Hepatocyte (in vitro differentiated cells): ENCODE measurements at regions not wholly inside any gene's neighbourhood (a gene's known extent, or its start where the extent isn't known, plus 50 kb on each side); places are given as distances from the start of the nearest gene placed in this dataset.
A peak's percentile ranks its signal among the peaks of the same experiment; 100 is the strongest.

Experiments used
- DNase-seq: peaks from one replicate; pipeline ENCODE4 v3.0.0-alpha.2; 2016; ENCODE audit warnings: low spot score
- H2AFZ ChIP-seq: fragments of 200-600 bp; sonication (generic); 2 replicates; pipeline ENCODE4 v1.6.0; 2016; ENCODE audit warnings: antibody characterized with exemption, mild to moderate bottlenecking
- H3K27ac ChIP-seq: fragments of 200-600 bp; sonication (generic); 2 replicates; pipeline ENCODE4 v1.5.1; 2016; ENCODE audit warnings: mild to moderate bottlenecking
- H3K27me3 ChIP-seq: fragments of 200-600 bp; sonication (generic); 2 replicates; pipeline ENCODE4 v1.6.1; 2016
- H3K36me3 ChIP-seq: fragments of 200-600 bp; sonication (generic); replicated peaks from 2 replicates; pipeline ENCODE4 v1.5.1; 2016; ENCODE audit warnings: low read depth; ENCODE audit not compliant: insufficient read depth
- H3K4me1 ChIP-seq: fragments of 200-600 bp; sonication (generic); 2 replicates; pipeline ENCODE4 v1.5.1; 2016; ENCODE audit warnings: mild to moderate bottlenecking, moderate library complexity; ENCODE audit not compliant: insufficient read depth
- H3K4me2 ChIP-seq: fragments of 200-600 bp; sonication (generic); 2 replicates; pipeline ENCODE4 v1.6.0; 2016
- H3K4me3 ChIP-seq: fragments of 200-600 bp; sonication (generic); 2 replicates; pipeline ENCODE4 v1.5.1; 2016; ENCODE audit warnings: mild to moderate bottlenecking
- H3K79me2 ChIP-seq: fragments of 200-600 bp; sonication (generic); 2 replicates; pipeline ENCODE4 v1.6.0; 2017; ENCODE audit warnings: mild to moderate bottlenecking
- H3K9me2 ChIP-seq: fragments of 200-600 bp; sonication (generic); replicated peaks from 2 replicates; pipeline ENCODE4 v1.6.0; 2017; ENCODE audit warnings: mild to moderate bottlenecking; ENCODE audit not compliant: insufficient read depth
- H3K9me3 ChIP-seq: fragments of 200-600 bp; sonication (generic); 2 replicates; pipeline ENCODE4 v1.5.1; 2016; ENCODE audit warnings: low read depth, mild to moderate bottlenecking
- H4K20me1 ChIP-seq: fragments of 200-600 bp; sonication (generic); 2 replicates; pipeline ENCODE4 v1.6.0; 2016; ENCODE audit warnings: mild to moderate bottlenecking; ENCODE audit not compliant: insufficient read depth, poor library complexity, severe bottlenecking
- CTCF ChIP-seq: fragments of 200-600 bp; sonication (generic); IDR thresholded peaks from 2 replicates; pipeline ENCODE4 v1.5.1; 2016; ENCODE audit warnings: antibody characterized with exemption, mild to moderate bottlenecking; ENCODE audit not compliant: poor library complexity
- EZH2 ChIP-seq: fragments of 200-600 bp; sonication (generic); IDR thresholded peaks from 2 replicates; pipeline ENCODE4 v1.6.1; 2016; ENCODE audit warnings: antibody characterized with exemption, mild to moderate bottlenecking, borderline replicate concordance
- EZH2phosphoT487 ChIP-seq: fragments of 200-600 bp; sonication (generic); IDR thresholded peaks from one replicate; pipeline ENCODE4 v1.6.1; 2018; ENCODE audit warnings: antibody characterized with exemption, mild to moderate bottlenecking, low read depth, moderate library complexity; ENCODE audit not compliant: unreplicated experiment, severe bottlenecking
- WGBS: methylation state at CpG from one replicate; pipeline ENCODE4 v1.1.6; 2016; ENCODE audit warnings: low lambda C conversion rate; ENCODE audit errors: missing lambda C conversion rate; 5-methylcytosine and 5-hydroxymethylcytosine counted together

GRCh38 chr4:123524958-123525628 is 128.5 kb downstream of the SPRY1 start:
- 67% methylated on average over 5 of the region's 5 CpGs for WGBS
- H3K27ac ChIP-seq, result peak overlapping the region; percentile 20

GRCh38 chr4:123526511-123526910 is 129.9 kb downstream of the SPRY1 start:
- Histone ChIP-seq H3K9me3 (no peaks in the 10 kb centered on the region), H3K27ac (no peak overlapping the region), H3K36me3 (no peaks in the 10 kb centered on the region), H4K20me1 (no peaks in the 10 kb centered on the region), H3K27me3 (no peaks in the 10 kb centered on the region), H2AFZ (no peak overlapping the region), H3K9me2 (no peaks in the 10 kb centered on the region), H3K4me2 (no peak overlapping the region), H3K79me2 (no peaks in the 10 kb centered on the region), H3K4me1 (peaks cover 25% of the 10 kb centered on the region), H3K4me3 (no peak overlapping the region)
- WGBS, result 51% methylated on average over 2 of the region's 2 CpGs
- no peak for TF ChIP-seq EZH2
- DNase-seq, result no peak

More at GRCh38 chr4:123524958-123525628, 128.5 kb downstream of the SPRY1 start:
- H3K9me2 ChIP-seq, result no peaks in the 10 kb centered on the region
- peak overlapping the region; percentile 26 for H3K4me2 ChIP-seq
- H3K36me3 ChIP-seq, result no peaks in the 10 kb centered on the region
- peaks cover 25% of the 10 kb centered on the region for H3K4me1 ChIP-seq
- DNase-seq, result peak; percentile 25
- no peaks in the 10 kb centered on the region for H3K27me3 ChIP-seq
- H3K9me3 ChIP-seq, result no peaks in the 10 kb centered on the region
- no peak for TF ChIP-seq EZH2
- no peak for TF ChIP-seq EZH2phosphoT487
- TF ChIP-seq CTCF, result no peak
- H4K20me1 ChIP-seq, result no peaks in the 10 kb centered on the region
- H2AFZ ChIP-seq, result no peak overlapping the region
- no peaks in the 10 kb centered on the region for H3K79me2 ChIP-seq
- no peak overlapping the region for H3K4me3 ChIP-seq

- Histone ChIP-seq H3K4me2 (peak overlapping the region; percentile 13), H3K27ac (peak overlapping the region; percentile 44), H3K36me3 (no peaks in the 10 kb centered on the region), H3K4me3 (no peak overlapping the region), H3K79me2 (no peaks in the 10 kb centered on the region), H3K9me2 (no peaks in the 10 kb centered on the region), H2AFZ (no peak overlapping the region), H4K20me1 (no peaks in the 10 kb centered on the region), H3K9me3 (peaks cover 1% of the 10 kb centered on the region), H3K4me1 (peaks cover 25% of the 10 kb centered on the region), H3K27me3 (no peaks in the 10 kb centered on the region)
- TF ChIP-seq CTCF (no peak), EZH2phosphoT487 (no peak), EZH2 (no peak)
- 54% methylated on average over 3 of the region's 3 CpGs for WGBS
- no peak for DNase-seq
Measured at GRCh38 chr4:123528501-123529277, 132.1 kb downstream of the SPRY1 start.

GRCh38 chr4:123529278-123529568 is 132.6 kb downstream of the SPRY1 start:
- H3K4me3 ChIP-seq, result no peak overlapping the region
- no peak overlapping the region for H2AFZ ChIP-seq
- H3K36me3 ChIP-seq, result no peaks in the 10 kb centered on the region
- H3K27me3 ChIP-seq, result no peaks in the 10 kb centered on the region
- DNase-seq, result no peak
- no peak for TF ChIP-seq CTCF
- no peak for TF ChIP-seq EZH2
- 84% methylated on average over 2 of the region's 2 CpGs for WGBS
- H3K9me3 ChIP-seq, result peaks cover 7% of the 10 kb centered on the region
- no peaks in the 10 kb centered on the region for H3K79me2 ChIP-seq
- no peaks in the 10 kb centered on the region for H3K9me2 ChIP-seq
- peaks cover 25% of the 10 kb centered on the region for H3K4me1 ChIP-seq
- H3K27ac ChIP-seq, result peak overlapping the region; percentile 44
- peak overlapping the region; percentile 13 for H3K4me2 ChIP-seq
- H4K20me1 ChIP-seq, result no peaks in the 10 kb centered on the region
